Testis (tissue), 2 donors: ENCODE measurements at regions not wholly inside any gene's neighbourhood (a gene's known extent, or its start where the extent isn't known, plus 50 kb on each side); places are given as distances from the start of the nearest gene placed in this dataset.
"Not testable (repeated sequence)": the region's sequence is repeated elsewhere in the genome, so short reads cannot be mapped to it uniquely, and the experiment has no call there.

Source experiments
- DNase-seq: peaks from one replicate; pipeline ENCODE4 v3.0.0-alpha.2; 2019
- H3K27ac ChIP-seq, 2 donors: fragments of 200-600 bp; sonication (generic); one replicate each; pipeline ENCODE4 v1.5.1; 2019
- H3K27me3 ChIP-seq: fragments of 200-600 bp; sonication (generic); one replicate; pipeline ENCODE4 v1.5.1; 2019
- H3K36me3 ChIP-seq: fragments of 200-600 bp; sonication (generic); one replicate; pipeline ENCODE4 v1.5.1; 2017; ENCODE audit warnings: low read depth; ENCODE audit errors: missing control alignments
- H3K4me1 ChIP-seq: fragments of 200-600 bp; sonication (generic); one replicate; pipeline ENCODE4 v1.5.1; 2019
- H3K4me3 ChIP-seq, 2 donors: fragments of 200-600 bp; sonication (generic); one replicate each; pipeline ENCODE4 v1.5.1; 2017 to 2019
- H3K9me3 ChIP-seq: fragments of 200-600 bp; sonication (generic); one replicate; pipeline ENCODE4 v1.5.1; 2017
- WGBS, 2 donors: methylation state at CpG; one replicate each; pipeline ENCODE4 v1.1.5; 2018; 5-methylcytosine and 5-hydroxymethylcytosine counted together
- intact Hi-C: fragments of 100-400 bp; cut with DNase I; formaldehyde crosslinking; loops from one replicate; pipeline ENCODE4 v1.15.1; 2023; ENCODE audit warnings: low total_unique reads

DNA sequence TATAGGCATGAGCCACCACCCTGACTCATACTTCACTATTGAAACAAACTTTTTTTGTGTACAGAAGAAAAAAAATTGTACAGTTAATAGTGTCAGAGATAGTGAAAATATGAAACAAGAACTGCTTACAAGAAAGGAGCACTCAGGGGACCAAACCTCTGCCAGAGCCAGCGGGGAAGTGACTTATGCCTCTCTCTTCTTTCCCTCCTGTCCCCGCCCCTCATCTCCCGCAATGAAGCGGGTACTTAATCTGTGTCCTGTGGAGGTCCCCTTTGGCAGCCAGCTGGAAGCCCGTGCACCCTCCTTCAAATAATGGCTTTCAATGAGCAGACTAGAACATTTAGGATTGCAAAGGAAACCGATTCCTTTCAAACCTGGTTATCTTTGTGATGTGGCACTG, 51.5 kb downstream of the PPIAL4A start:
- intact Hi-C loops, H3K27ac ChIP-seq, H3K36me3 ChIP-seq, H3K27me3 ChIP-seq, H3K4me3 ChIP-seq, DNase-seq, H3K4me1 ChIP-seq, H3K9me3 ChIP-seq: not testable (repeated sequence)
- WGBS, 2 donors, result 38% methylated on average over 1 of the region's 6 CpGs; no CpG with 5 or more reads in 1 of the 2 donors

GRCh38 chr1:120941836-120942217, 52.3 kb downstream of the PPIAL4A start:
- H3K4me1 ChIP-seq, H3K9me3 ChIP-seq, H3K27me3 ChIP-seq, H3K36me3 ChIP-seq, intact Hi-C loops, DNase-seq, H3K27ac ChIP-seq: not testable (repeated sequence)
- WGBS, 2 donors, result 4% methylated on average over 12 of the region's 12 CpGs; no CpG with 5 or more reads in 1 of the 2 donors
- H3K4me3 ChIP-seq, result peak overlapping the region in 1 of 2 donors; percentile 49

- H3K27me3 ChIP-seq, intact Hi-C loops: not testable (repeated sequence)
These were observed 52.8 kb downstream of the PPIAL4A start for GRCh38 chr1:120942218-120942944.

GRCh38 chr1:120942945-120943319, 53.4 kb downstream of the PPIAL4A start:
- H3K27me3 ChIP-seq, H3K4me1 ChIP-seq, H3K27ac ChIP-seq, DNase-seq, H3K9me3 ChIP-seq, intact Hi-C loops, H3K4me3 ChIP-seq, H3K36me3 ChIP-seq: not testable (repeated sequence)
- no CpG with 5 or more reads among the region's 9 CpGs for WGBS, 2 donors

More at GRCh38 chr1:120942218-120942944, 52.8 kb downstream of the PPIAL4A start:
- not testable (repeated sequence) for H3K36me3 ChIP-seq, H3K9me3 ChIP-seq, H3K27ac ChIP-seq, H3K4me1 ChIP-seq
- peak; percentile 60 for DNase-seq
- WGBS, 2 donors, result 5 to 8% methylated on average over 4 to 33 of the region's 34 CpGs
- peak overlapping the region in 1 of 2 donors; percentile 49 for H3K4me3 ChIP-seq

DNA sequence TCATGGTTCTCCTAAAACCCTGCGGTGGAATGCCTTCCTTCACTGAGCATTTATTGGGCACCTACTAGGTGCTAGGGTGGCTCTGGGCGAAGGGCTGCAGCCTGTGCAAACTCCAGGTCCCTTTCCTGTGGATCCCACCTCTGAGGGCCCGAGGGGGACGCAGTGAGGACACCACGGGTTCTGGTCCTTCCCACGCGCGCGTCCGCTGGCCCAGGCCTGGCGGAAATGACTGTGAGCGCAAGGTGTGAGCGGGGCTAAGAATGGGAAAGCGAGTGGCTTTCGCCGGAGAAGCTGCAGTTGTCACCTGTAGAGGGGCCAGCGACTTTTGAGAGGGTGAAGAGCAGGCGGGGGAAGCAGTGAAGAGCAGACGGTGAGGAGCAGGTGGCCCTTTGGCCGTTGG, 55.1 kb downstream of the PPIAL4A start:
- DNase-seq, H3K4me3 ChIP-seq, H3K27ac ChIP-seq, H3K9me3 ChIP-seq, intact Hi-C loops, H3K27me3 ChIP-seq, H3K4me1 ChIP-seq, H3K36me3 ChIP-seq: not testable (repeated sequence)
- WGBS, 2 donors, result 76% methylated on average over 20 of the region's 20 CpGs; no CpG with 5 or more reads in 1 of the 2 donors

GRCh38 chr1:120945122-120945521, 55.6 kb downstream of the PPIAL4A start:
- H3K36me3 ChIP-seq, H3K27ac ChIP-seq, intact Hi-C loops, H3K4me3 ChIP-seq, H3K27me3 ChIP-seq, H3K9me3 ChIP-seq, H3K4me1 ChIP-seq, DNase-seq: not testable (repeated sequence)
- WGBS, 2 donors, result 79 to 80% methylated on average over 6 of the region's 10 CpGs

DNA sequence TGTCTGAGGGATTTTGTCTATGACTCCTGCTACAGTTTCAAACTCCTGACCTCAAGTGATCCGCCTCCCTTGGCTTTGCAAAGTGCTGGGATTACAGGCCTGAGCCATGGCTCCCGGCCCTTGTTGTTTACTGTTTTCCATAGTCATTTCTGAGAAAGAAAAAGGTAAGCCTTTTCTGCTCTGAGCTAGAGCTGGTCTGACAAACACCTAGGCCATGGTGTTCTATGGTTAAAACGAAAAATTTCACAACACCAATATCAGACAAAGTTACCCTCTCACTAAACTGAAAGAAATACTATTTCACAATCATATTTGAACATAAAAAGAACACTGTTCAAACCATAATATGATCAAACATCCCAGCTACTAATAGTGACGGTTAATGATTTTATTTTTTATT, 57.5 kb downstream of the PPIAL4A start:
- H3K27ac ChIP-seq, H3K4me3 ChIP-seq, H3K36me3 ChIP-seq, H3K27me3 ChIP-seq, H3K9me3 ChIP-seq, DNase-seq, intact Hi-C loops, H3K4me1 ChIP-seq: not testable (repeated sequence)
- 44 to 67% methylated on average over 4 of the region's 4 CpGs for WGBS, 2 donors

- H3K36me3 ChIP-seq, H3K27ac ChIP-seq, DNase-seq, H3K27me3 ChIP-seq, H3K4me3 ChIP-seq, intact Hi-C loops, H3K4me1 ChIP-seq, H3K9me3 ChIP-seq: not testable (repeated sequence)
- WGBS, 2 donors, result 87 to 96% methylated on average over 11 of the region's 11 CpGs
These were observed 60.2 kb downstream of the PPIAL4A start for GRCh38 chr1:120949724-120950123.

DNA sequence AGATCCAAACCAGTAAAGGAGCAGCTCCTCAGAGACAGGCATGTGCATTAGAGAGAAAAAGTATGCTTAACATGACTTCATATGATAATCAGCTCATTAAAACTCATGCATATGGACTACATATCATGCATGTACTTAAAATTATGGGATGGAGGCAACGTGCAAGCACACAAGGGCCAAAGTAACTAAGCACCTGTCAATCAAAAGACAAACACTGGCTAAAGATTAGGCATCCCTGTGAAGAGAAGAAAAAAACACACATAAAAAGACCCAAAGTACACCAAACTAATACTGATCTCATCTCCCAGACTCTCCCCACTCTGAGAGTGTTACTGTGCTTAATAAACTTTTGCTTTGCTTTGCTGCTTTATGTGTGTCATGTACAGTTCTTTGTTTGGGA, 61.1 kb downstream of the PPIAL4A start:
- 48 to 62% methylated on average over 1 of the region's 1 CpG for WGBS, 2 donors
- H3K9me3 ChIP-seq, H3K27me3 ChIP-seq, DNase-seq, H3K27ac ChIP-seq, H3K4me3 ChIP-seq, H3K4me1 ChIP-seq, H3K36me3 ChIP-seq, intact Hi-C loops: not testable (repeated sequence)

GRCh38 chr1:120951100-120951499, 61.5 kb downstream of the PPIAL4A start:
- not testable (repeated sequence) for DNase-seq, H3K4me1 ChIP-seq

GRCh38 chr1:120952207-120952870, 62.8 kb downstream of the PPIAL4A start:
- H3K4me3 ChIP-seq, H3K9me3 ChIP-seq, H3K36me3 ChIP-seq, DNase-seq, H3K27me3 ChIP-seq, intact Hi-C loops, H3K27ac ChIP-seq, H3K4me1 ChIP-seq: not testable (repeated sequence)
- 41% methylated on average over 9 of the region's 38 CpGs; no CpG with 5 or more reads in 1 of the 2 donors for WGBS, 2 donors

More at GRCh38 chr1:120951100-120951499, 61.5 kb downstream of the PPIAL4A start:
- H3K4me3 ChIP-seq, H3K27ac ChIP-seq, H3K9me3 ChIP-seq, H3K36me3 ChIP-seq, intact Hi-C loops, H3K27me3 ChIP-seq: not testable (repeated sequence)
- WGBS, 2 donors, result 83 to 86% methylated on average over 1 to 4 of the region's 4 CpGs

GRCh38 chr1:120952871-120953265, 63.3 kb downstream of the PPIAL4A start:
- H3K27me3 ChIP-seq, H3K27ac ChIP-seq, H3K4me1 ChIP-seq, DNase-seq, H3K9me3 ChIP-seq, H3K36me3 ChIP-seq, intact Hi-C loops, H3K4me3 ChIP-seq: not testable (repeated sequence)
- 20 to 55% methylated on average over 2 to 18 of the region's 19 CpGs for WGBS, 2 donors
